BLaER1 (cell line): ENCODE measurements at regions not wholly inside any gene's neighbourhood (a gene's known extent, or its start where the extent isn't known, plus 50 kb on each side); places are given as distances from the start of the nearest gene placed in this dataset.
"Not testable (repeated sequence)": the region's sequence is repeated elsewhere in the genome, so short reads cannot be mapped to it uniquely, and the experiment has no call there.

Experiments used
- H3K27ac ChIP-seq: shearing (Covaris generic); formaldehyde crosslinking; 2 replicates; pipeline ENCODE4 v1.8.1; 2022
- H3K27me3 ChIP-seq: shearing (Covaris generic); formaldehyde crosslinking; 2 replicates; pipeline ENCODE4 v1.8.1; 2022
- H3K36me3 ChIP-seq: shearing (Covaris generic); formaldehyde crosslinking; 2 replicates; pipeline ENCODE4 v1.8.1; 2022
- H3K4me1 ChIP-seq: shearing (Covaris generic); formaldehyde crosslinking; 2 replicates; pipeline ENCODE4 v1.8.1; 2022
- H3K4me2 ChIP-seq: shearing (Covaris generic); formaldehyde crosslinking; 2 replicates; pipeline ENCODE4 v1.8.1; 2022
- H3K4me3 ChIP-seq: shearing (Covaris generic); formaldehyde crosslinking; 2 replicates; pipeline ENCODE4 v1.8.1; 2022
- H3K9ac ChIP-seq: shearing (Covaris generic); formaldehyde crosslinking; 2 replicates; pipeline ENCODE4 v1.8.1; 2022
- H3K9me3 ChIP-seq: shearing (Covaris generic); formaldehyde crosslinking; 2 replicates; pipeline ENCODE4 v1.8.1; 2022
- H4K20me1 ChIP-seq: shearing (Covaris generic); formaldehyde crosslinking; 2 replicates; pipeline ENCODE4 v1.8.1; 2022
- Cebpa-rat ChIP-seq: shearing (Covaris generic); IDR thresholded peaks from 2 replicates; pipeline ENCODE4 v1.8.1; 2022

DNA sequence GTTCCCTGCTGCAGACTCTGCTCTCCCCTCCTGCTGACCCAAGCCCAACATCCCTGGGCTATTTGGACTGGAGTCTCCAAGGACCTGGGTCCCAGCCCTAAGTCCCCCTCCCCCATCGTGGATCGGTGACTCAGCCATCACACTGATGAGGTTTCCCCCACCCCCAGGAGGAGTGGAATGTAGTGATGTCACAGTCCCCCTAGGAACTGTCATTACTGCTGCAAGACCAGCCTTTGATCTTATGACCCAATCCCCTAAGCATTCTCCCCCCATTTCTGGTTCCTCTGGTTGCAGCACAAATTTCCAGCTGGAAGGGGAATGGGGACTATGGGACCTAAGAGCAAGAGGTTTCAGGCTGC lies 63.4 kb upstream of the CSPG4 start:
- Histone ChIP-seq H3K36me3 (no peaks in the 10 kb centered on the region), H3K9ac (no peak overlapping the region), H3K27ac (no peak overlapping the region), H4K20me1 (no peaks in the 10 kb centered on the region), H3K4me1 (peaks cover 18% of the 10 kb centered on the region), H3K4me3 (no peak overlapping the region), H3K27me3 (no peaks in the 10 kb centered on the region), H3K4me2 (no peak overlapping the region), H3K9me3 (no peaks in the 10 kb centered on the region)
- TF ChIP-seq Cebpa-rat = no peak

DNA sequence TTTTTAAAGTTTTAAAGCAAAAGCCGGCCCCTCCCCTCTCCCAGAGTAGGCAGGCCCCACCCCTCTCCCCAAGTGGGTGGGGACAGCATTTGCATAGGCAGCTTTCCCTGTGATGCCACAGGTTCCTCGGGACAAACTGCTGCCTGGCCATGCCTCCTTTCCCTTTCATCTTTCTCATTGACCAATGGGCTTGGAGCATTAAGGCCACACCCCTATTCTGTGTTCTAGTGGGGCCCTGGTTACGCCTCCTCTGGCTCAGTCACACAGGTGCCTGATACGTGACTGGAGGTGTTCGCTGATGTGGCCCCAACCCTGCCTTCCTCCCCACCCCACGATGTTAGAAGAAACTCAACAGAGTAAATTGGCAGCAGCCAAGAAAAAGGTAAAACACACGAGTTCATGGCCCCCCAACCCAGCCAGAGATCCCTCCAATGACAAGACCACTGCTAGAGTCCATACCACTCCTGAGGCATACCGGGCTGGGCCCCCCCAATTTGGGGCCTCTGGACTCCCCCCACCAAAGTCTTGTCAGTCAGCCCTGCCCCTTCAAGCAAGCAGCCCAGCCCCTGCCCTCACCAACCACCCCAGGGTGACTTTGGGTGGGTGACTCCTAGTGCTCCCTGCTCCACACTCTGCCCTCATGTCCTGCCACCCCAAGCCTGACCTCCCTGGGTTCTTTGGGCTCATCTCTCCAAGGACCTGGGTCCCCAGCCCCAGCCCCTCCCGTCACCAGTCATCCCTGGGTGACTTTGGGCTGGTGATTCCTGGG lies 62.8 kb upstream of the CSPG4 start:
- H3K27me3 ChIP-seq = no peaks in the 10 kb centered on the region
- no peak overlapping the region for H3K27ac ChIP-seq
- no peaks in the 10 kb centered on the region for H3K9me3 ChIP-seq
- no peaks in the 10 kb centered on the region for H4K20me1 ChIP-seq
- H3K9ac ChIP-seq = no peak overlapping the region
- no peak overlapping the region for H3K4me3 ChIP-seq
- no peak overlapping the region for H3K4me2 ChIP-seq
- no peak for TF ChIP-seq Cebpa-rat
- peaks cover 23% of the 10 kb centered on the region for H3K4me1 ChIP-seq
- H3K36me3 ChIP-seq = no peaks in the 10 kb centered on the region

DNA sequence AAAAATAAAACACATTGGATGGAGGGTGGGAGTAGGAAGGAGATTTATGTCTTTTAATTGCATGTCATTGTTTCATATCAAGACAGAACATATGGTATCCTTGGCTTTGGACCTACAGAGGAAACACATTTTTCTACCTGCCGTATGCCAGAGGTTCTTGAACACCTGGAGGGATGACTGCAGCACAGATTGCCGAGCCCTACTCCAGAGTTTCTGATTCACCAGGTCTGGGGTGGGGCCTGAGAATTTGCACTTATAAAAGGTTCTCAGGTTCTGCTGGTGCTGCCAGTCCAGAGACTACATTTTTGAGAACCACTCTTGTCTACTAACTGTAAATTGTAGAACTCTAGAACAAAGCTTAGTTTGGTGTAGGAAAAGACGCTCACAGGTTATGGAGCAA lies 61.3 kb upstream of the CSPG4 start:
- H3K9me3 ChIP-seq, H3K27ac ChIP-seq, H3K36me3 ChIP-seq, H3K27me3 ChIP-seq, H3K4me3 ChIP-seq, H3K9ac ChIP-seq, H3K4me2 ChIP-seq, H4K20me1 ChIP-seq: not testable (repeated sequence)
- H3K4me1 ChIP-seq = peaks cover 23% of the 10 kb centered on the region

DNA sequence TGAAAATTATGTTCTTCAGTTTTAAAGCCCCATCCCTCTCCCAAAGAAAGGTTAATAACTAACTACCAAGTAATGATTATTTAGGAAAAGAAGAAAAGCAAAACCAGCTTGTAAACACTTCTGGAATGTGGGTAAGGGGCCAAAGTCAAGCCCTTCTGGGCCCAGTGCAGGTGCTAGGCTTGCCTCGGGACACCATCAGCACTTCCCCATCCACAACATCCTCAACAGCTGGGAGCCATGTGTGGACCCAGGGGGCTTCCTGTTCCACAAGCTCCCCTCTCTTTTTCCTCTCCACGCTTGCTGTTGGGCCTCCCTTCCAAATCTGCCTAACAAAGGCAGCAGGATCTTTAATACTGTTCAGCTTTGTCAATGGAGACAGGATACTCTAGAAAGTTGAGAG lies 58.4 kb upstream of the CSPG4 start:
- H3K27ac ChIP-seq, H3K27me3 ChIP-seq, H4K20me1 ChIP-seq, H3K36me3 ChIP-seq, H3K9ac ChIP-seq, H3K9me3 ChIP-seq, H3K4me3 ChIP-seq: not testable (repeated sequence)
- peak overlapping the region; percentile 55 for H3K4me2 ChIP-seq
- peaks cover 10% of the 10 kb centered on the region; the same call in 1 of the 2 replicates for H3K4me1 ChIP-seq

DNA sequence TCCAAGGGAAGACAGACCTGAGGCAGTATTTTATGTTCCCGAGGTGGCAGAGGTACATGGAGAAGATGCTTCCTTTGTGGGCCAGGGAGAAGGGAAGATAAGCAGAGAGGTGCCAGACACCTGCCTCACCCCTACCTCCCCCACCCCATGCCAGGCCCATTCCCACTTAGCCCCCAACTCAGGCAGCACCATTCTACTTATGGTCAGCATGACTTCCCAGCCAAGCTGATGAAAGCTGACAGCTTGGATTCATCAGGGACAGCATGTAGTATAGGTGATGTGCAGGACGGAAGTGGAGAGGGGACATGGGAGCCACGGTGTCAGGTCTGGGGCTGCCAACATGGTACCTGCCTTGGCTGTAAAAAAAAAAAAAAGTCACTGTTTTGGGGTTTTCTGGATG lies 57.5 kb upstream of the CSPG4 start:
- Histone ChIP-seq H3K9me3 (no peaks in the 10 kb centered on the region), H3K4me1 (peaks cover 9% of the 10 kb centered on the region; the same call in 1 of the 2 replicates), H3K9ac (no peak overlapping the region), H3K27ac (no peak overlapping the region), H4K20me1 (no peaks in the 10 kb centered on the region), H3K4me2 (no peak overlapping the region), H3K27me3 (no peaks in the 10 kb centered on the region), H3K36me3 (no peaks in the 10 kb centered on the region), H3K4me3 (no peak overlapping the region)
- no peak for TF ChIP-seq Cebpa-rat

DNA sequence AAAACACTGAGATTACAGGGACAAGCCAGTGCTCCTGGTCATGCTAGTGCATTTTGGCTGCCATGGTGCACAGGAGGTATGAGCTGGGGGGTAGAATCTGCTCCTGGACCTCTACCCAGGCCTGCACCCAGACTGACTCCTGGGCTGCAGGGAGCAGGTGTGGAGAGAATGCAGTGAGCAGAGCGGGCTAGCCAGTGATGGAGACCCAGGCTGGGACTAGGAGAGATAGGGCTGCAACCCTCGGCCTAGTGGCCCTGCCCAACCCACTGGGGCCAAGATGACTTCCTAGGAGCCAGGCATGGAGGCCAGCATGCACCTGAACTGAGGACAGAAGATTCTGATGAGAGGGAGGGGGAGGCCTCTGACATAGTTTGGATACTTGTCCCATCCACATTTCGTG lies 55.9 kb upstream of the CSPG4 start:
- H3K9ac ChIP-seq, H3K36me3 ChIP-seq, H3K27me3 ChIP-seq, H3K9me3 ChIP-seq, H3K27ac ChIP-seq, H3K4me3 ChIP-seq, H3K4me1 ChIP-seq, H3K4me2 ChIP-seq, H4K20me1 ChIP-seq: not testable (repeated sequence)

DNA sequence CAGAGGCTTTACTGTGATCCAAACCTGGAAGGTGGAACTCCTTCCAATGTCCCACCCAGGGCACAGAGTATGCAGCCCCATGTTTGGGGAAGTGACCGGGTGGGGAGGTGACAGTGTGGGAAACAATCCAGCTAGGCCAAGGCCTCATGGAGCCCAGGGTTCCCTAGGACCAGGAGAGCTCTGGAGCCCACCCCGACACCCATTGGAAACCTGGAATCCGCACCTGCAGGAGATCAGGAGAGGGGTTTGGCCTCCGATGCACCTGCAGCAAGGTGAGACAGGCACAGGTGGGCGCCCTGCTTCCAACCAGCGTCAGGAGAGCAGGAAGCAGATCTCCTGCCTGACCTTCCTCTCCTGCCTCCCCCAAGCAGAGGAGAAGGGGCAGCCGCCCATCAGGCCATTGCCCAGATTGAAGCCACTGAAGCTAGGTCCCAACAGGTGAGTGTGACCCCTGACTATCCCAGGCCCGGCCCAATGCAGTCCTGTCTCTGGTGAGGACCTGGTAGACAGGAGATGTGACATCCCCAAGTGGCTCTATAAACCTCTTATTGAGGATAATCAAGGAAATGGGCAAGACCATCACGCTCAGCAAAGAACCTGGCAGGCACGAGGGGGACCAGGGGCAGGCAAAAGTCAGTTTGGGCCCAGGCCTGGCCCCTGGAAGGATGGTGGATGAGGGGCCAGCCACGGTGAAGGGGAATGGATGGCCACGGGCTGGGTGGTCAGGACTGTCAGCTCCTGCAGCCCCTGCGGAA lies 53.1 kb upstream of the CSPG4 start:
- not testable (repeated sequence) for H3K36me3 ChIP-seq, H3K9ac ChIP-seq, H3K4me2 ChIP-seq, H4K20me1 ChIP-seq, H3K4me3 ChIP-seq, H3K4me1 ChIP-seq, H3K27me3 ChIP-seq, H3K27ac ChIP-seq, H3K9me3 ChIP-seq

DNA sequence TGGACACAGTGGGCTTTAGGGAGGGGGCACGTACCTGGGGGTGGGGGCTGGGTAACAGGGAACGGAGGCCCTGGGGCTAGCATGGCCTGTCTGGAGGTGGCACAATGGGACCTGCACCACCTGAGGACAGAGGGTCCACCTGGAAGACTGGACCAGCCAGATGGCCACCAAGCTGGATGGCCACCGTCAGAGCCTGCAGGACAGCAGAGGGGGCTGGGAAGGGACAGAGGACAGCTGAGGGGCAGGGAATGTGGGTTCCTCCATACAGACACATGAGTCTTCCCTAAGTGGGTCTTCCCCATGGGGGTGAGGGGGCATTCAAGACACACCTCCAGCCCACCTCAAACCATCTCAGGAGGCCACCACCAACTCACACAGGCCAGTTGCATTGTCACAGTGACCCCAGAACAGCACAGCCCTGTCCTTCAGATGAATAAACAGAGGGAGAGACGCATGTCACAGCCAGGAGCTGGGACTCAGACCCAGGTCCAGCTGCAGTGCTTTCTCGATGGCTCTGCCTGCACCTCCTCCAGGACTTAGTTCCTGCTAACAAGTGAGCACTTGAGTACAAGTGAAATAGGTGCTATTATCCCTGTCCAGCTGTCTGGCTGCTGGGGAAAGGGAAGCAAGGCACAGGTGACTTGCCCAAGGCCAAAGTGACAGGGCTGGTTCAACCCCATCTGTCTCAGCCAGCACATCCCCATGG lies 52.4 kb upstream of the CSPG4 start:
- H3K9me3 ChIP-seq, H3K27ac ChIP-seq, H4K20me1 ChIP-seq, H3K4me1 ChIP-seq, H3K36me3 ChIP-seq, H3K27me3 ChIP-seq, H3K4me2 ChIP-seq, H3K4me3 ChIP-seq, H3K9ac ChIP-seq: not testable (repeated sequence)

DNA sequence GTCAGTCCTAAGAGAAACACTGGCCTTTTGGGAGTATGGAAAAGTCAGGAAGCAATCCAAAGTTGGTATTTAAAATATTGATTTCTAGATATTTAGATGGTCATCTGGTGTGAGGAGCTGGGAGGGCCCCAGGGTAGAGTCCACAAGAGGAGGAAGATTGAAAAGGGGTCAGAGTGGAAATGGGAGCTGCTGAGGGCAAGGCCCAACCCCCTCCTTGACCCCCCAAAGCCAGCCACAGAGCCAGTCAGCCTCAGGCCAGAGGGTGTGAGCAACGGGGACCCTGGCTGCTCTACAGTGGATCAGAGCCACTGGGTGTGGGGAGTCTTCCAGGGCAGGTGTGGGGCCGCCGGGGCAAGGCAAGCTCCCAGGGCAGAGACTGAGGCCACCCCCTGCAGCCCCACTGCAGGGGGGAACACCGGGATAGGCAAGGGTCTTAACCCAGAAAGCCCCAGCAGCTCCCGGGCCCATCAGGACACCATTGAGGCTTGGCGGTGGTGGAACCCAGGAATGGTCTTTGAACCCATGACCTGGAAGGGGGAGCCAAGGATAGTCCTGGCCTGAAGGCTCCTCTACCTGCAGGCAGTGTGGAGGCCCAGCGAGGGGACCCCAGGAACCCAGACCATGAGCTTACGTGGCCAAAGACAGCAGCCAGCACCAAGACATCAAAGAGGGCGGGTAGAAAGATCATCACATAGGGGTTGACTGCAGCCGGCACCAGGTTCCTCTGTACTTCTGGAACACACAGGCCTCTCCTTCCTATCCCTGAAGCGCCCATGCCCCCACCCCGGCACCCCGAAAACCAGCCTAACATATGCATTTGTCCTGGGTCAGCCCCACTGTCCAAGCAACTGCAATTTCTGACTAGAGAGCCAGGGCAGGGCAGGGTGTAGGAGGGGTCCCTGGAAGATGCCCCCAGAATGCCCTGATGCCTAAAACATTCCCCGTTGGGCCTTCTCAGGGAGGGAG lies 51.3 kb upstream of the CSPG4 start:
- H3K27me3 ChIP-seq, H3K9ac ChIP-seq, H3K4me1 ChIP-seq, H3K27ac ChIP-seq, H4K20me1 ChIP-seq, H3K4me2 ChIP-seq, H3K4me3 ChIP-seq, H3K9me3 ChIP-seq, H3K36me3 ChIP-seq: not testable (repeated sequence)
